Bronchial epithelial cell (primary cell): ENCODE measurements at regions not wholly inside any gene's neighbourhood (a gene's known extent, or its start where the extent isn't known, plus 50 kb on each side); places are given as distances from the start of the nearest gene placed in this dataset.

Source experiments
- DNase-seq: peaks from one replicate; pipeline ENCODE4 v3.0.0-alpha.2; 2010; ENCODE audit warnings: low read depth
- FAIRE-seq: peaks from 2 replicates; lab custom pipeline; 2011; peaks lifted over from hg19 to GRCh38; lab: Jason Lieb, UNC
- H3K27me3 ChIP-seq: 2 replicates; pipeline ENCODE4 v1.5.1; 2011; ENCODE audit warnings: low read length; ENCODE audit not compliant: control insufficient read depth, insufficient read depth
- H3K36me3 ChIP-seq: 2 replicates; pipeline ENCODE4 v1.5.1; 2011; ENCODE audit warnings: low read length; ENCODE audit not compliant: control insufficient read depth, insufficient read depth
- H3K4me3 ChIP-seq: 2 replicates; pipeline ENCODE4 v1.5.1; 2011; ENCODE audit warnings: mild to moderate bottlenecking, low read depth, low read length, control low read depth
- TF ChIP-seq, protein P1 (sequence below): IDR thresholded peaks from 2 replicates; pipeline ENCODE4 v1.5.1; 2011; ENCODE audit warnings: mild to moderate bottlenecking, moderate library complexity, low read length, control low read depth, inconsistent platforms; ENCODE audit not compliant: insufficient read depth, severe bottlenecking

GRCh38 chr14:71444030-71444822 is 488.0 kb upstream of the RGS6 start:
- DNase-seq (no peak), FAIRE-seq (no peak)
- H3K27me3 ChIP-seq = no peaks in the 10 kb centered on the region
- H3K36me3 ChIP-seq = no peaks in the 10 kb centered on the region
- TF ChIP-seq, protein P1, sequence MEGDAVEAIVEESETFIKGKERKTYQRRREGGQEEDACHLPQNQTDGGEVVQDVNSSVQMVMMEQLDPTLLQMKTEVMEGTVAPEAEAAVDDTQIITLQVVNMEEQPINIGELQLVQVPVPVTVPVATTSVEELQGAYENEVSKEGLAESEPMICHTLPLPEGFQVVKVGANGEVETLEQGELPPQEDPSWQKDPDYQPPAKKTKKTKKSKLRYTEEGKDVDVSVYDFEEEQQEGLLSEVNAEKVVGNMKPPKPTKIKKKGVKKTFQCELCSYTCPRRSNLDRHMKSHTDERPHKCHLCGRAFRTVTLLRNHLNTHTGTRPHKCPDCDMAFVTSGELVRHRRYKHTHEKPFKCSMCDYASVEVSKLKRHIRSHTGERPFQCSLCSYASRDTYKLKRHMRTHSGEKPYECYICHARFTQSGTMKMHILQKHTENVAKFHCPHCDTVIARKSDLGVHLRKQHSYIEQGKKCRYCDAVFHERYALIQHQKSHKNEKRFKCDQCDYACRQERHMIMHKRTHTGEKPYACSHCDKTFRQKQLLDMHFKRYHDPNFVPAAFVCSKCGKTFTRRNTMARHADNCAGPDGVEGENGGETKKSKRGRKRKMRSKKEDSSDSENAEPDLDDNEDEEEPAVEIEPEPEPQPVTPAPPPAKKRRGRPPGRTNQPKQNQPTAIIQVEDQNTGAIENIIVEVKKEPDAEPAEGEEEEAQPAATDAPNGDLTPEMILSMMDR = no peak
- no peak overlapping the region for H3K4me3 ChIP-seq

DNA sequence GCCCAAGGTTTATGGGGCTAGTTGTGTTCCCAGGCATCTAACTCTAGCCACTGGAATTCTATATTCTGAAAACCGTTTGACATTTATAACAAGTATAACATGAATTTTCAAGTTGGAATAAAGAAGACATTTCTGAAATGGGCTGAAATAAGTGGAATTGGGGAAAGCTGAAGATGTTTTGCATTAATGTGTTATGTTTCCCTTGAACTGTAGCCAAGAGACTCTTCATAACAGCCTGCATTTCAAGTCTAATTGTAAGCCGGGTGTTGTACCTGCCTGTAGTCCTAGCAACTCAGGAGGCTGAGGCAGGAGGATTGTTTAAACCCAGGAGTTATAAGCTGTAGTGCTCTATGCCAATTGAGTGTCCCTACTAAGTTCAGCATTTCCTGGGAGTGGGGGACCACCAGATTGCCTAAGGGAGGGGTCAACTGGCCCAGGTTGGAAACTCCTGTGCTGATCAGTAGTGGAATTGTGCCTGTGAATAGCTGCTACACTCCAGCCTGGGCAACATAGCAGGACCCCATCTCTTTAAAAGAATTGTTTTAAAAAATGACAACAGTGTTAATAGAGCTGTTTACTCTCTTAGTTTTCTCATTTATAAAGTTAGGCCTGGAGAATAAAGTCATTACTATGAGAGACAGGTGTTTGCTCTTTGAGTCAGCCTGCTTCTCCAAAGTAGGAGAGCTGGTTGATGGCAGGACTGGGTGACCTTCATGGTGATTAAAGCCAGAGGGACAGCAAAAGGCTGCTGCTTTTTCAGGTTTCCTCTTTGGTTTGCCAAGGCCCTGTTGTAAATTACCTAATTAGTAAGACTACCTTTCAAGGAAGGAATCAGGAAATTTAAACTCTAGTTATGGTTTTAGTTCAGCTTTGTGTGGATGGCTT is 483.6 kb upstream of the RGS6 start:
- Histone ChIP-seq H3K27me3 (no peaks in the 10 kb centered on the region), H3K4me3 (no peak overlapping the region), H3K36me3 (no peaks in the 10 kb centered on the region)
- DNase-seq (no peak), FAIRE-seq (no peak)
- TF ChIP-seq, protein P1 = no peak

- Histone ChIP-seq H3K27me3 (no peaks in the 10 kb centered on the region), H3K4me3 (no peak overlapping the region), H3K36me3 (no peaks in the 10 kb centered on the region)
- DNase-seq = peak; percentile 44
- FAIRE-seq = no peak
- TF ChIP-seq, protein P1 = no peak
Observed at GRCh38 chr14:71449316-71450055, 482.7 kb upstream of the RGS6 start.

GRCh38 chr14:71451501-71451900 is 480.7 kb upstream of the RGS6 start:
- DNase-seq (no peak), FAIRE-seq (no peak)
- Histone ChIP-seq H3K27me3 (no peaks in the 10 kb centered on the region), H3K4me3 (no peak overlapping the region), H3K36me3 (no peaks in the 10 kb centered on the region)
- TF ChIP-seq, protein P1 = no peak

- TF ChIP-seq, protein P1 = no peak
- H3K4me3 ChIP-seq = no peak overlapping the region
- no peaks in the 10 kb centered on the region for H3K27me3 ChIP-seq
- DNase-seq (no peak), FAIRE-seq (no peak)
- H3K36me3 ChIP-seq = no peaks in the 10 kb centered on the region
Observed at GRCh38 chr14:71452539-71452938, 479.7 kb upstream of the RGS6 start.
